Left hindlimb (tissue), 1 donor: ENCODE measurements at regions not wholly inside any gene's neighbourhood (a gene's known extent, or its start where the extent isn't known, plus 50 kb on each side); places are given as distances from the start of the nearest gene placed in this dataset.

Experiments used
- DNase-seq: peaks from one replicate; pipeline ENCODE4 v3.0.0-alpha.2; 2018

DNA sequence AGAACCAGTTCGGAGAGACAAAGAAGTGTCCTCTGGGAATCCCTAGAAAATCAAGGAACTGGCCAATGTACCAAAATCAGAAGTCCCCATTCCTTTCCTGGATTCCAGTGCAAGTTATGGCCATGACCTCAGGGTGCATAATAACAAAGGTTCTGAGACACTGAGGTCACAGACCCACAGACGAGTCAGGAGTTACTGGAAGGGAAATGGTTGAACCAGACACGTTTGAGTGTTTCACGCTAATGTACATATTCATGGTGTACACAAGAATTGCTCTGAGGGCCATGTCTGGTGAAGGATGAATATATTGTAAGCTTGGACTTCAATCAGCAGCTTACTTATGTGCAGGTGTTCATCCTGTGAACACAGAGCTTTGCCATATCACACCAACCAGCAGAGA lies 58.6 kb upstream of the KLHL29 start:
- no peak for DNase-seq

DNA sequence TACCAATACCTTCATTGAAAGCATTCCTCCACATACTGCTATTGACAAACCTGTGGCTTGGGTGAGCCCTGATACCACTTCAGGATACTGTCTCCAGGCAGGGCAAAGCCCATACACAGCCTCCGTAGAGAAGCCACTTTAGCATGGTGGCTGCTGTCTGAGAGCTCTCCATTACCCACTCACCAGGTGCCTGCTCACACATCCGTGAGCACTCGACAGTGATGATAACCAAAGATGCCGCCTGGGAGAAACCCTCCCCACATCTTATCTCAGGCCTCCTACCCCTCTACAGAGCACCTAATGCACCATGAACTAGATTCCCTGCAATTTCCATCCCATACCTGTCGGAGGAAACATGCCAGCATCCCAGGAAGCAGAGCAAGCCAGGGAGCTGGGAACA lies 57.6 kb upstream of the KLHL29 start:
- no peak for DNase-seq

DNA sequence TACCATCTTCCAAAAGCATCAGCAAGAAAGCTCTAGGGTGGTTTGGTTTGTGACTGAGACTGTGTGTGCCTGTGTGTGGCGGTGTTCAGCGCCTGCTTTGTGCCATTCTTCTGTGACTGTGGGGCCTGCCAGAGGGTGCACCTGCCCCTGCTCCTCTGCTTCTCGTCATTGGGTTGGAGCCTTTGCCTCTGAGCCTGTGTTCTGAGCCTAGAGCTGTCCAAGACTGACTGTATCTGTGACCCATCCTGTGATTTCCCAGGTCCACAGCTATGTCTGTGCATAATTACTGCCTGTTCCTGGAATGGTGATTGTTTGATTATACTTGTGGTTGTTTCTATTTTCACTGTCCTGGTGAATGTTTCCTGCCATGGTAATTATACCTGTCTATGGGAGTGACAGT lies 57.1 kb upstream of the KLHL29 start:
- no peak for DNase-seq

DNA sequence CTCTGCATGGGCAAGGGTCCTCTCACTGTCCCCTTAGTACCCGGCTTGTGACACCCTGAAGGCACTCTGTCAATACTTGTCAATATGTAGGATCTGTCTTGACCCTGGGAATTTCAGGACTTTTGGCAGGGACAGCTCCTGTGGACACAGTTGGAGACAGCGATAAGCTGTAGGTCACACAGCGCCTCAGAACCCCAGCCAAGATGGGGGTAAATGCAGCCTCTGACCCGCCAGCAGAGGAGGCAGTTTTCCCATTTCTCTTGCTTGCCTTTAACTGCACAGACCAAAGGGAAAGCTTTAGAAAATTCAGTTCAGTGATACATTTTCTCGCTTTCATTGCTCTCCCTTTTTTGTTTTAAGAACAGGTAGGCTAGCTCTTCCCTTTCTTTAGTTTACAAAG lies 54.8 kb upstream of the KLHL29 start:
- no peak for DNase-seq
